ENCODE measurements at regions not wholly inside any gene's neighbourhood (a gene's known extent, or its start where the extent isn't known, plus 50 kb on each side); places are given as distances from the start of the nearest gene placed in this dataset.

GRCh38 chr5:115396688-115397087 lies 100.2 kb upstream of the CCDC112 start:
- DNase-seq: no peak
- Histone ChIP-seq H3K27ac (no peak overlapping the region), H3K4me1 (peaks cover 0 to 3% (median 0%) of the 10 kb centered on the region in 4 donors), H3K9me3 (no peaks in the 10 kb centered on the region), H3K4me3 (no peak overlapping the region), H3K36me3 (no peaks in the 10 kb centered on the region), H3K27me3 (no peaks in the 10 kb centered on the region)
- WGBS, 2 donors (ENCODE audit: low coverage in 1 of 2): 80 to 88% methylated on average over 2 of the region's 2 CpGs
- no peak for TF ChIP-seq EP300 (IDR thresholded peaks at IDR 0.05; ENCODE audit: low read depth)
- no peak for TF ChIP-seq POLR2AphosphoS5 (IDR thresholded peaks at IDR 0.05)
- TF ChIP-seq POLR2A (IDR thresholded peaks at IDR 0.05): no peak
- intact Hi-C loops (cut with DNase I; ENCODE audit: low total_unique reads): no loop called here
- in situ Hi-C loops (cut with MboI; ENCODE audit: low pct_ligation_motif_present in 1 of 4, low pct_unique_long_range_greater_than_20kb in 1 of 4, low sequenced_read_pairs in 3 of 4): no loop called here

- 54 to 58% methylated on average over 2 of the region's 2 CpGs for WGBS, 2 donors (ENCODE audit: low coverage in 1 of 2)
- Histone ChIP-seq H3K27me3 (no peaks in the 10 kb centered on the region), H3K36me3 (no peaks in the 10 kb centered on the region), H3K4me3 (no peak overlapping the region), H3K4me1 (peaks cover 0 to 3% (median 0%) of the 10 kb centered on the region in 4 donors), H3K9me3 (no peaks in the 10 kb centered on the region), H3K27ac (no peak overlapping the region)
- DNase-seq: no peak
- intact Hi-C loops (cut with DNase I; ENCODE audit: low total_unique reads) (no loop called here), in situ Hi-C loops (cut with MboI; ENCODE audit: low pct_ligation_motif_present in 1 of 4, low pct_unique_long_range_greater_than_20kb in 1 of 4, low sequenced_read_pairs in 3 of 4) (no loop called here)
- TF ChIP-seq POLR2AphosphoS5 (IDR thresholded peaks at IDR 0.05) (no peak), POLR2A (IDR thresholded peaks at IDR 0.05) (no peak), CTCF (IDR thresholded peaks at IDR 0.05) (no peak), EP300 (IDR thresholded peaks at IDR 0.05; ENCODE audit: low read depth) (no peak)
These were observed 99.6 kb upstream of the CCDC112 start for GRCh38 chr5:115396081-115396480.

DNA sequence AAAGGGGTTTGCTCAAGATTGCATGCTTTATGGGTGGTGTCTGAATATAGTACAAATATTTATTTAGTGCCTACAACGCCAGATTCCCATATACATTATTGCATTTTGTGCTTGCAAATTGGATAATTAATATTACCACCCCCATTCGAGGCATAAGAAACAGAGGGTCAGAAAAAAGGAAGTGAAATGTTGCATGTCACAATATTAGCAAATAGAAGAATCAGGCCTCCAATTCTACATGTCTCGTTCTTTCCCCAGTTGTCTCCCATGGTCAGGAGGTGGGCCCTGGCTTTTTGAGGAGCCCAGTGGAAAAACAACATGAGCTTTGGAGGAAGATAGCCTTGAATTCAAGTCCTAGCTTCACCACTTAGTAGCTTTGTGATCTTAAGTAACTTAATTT lies 98.1 kb upstream of the CCDC112 start:
- no peak for TF ChIP-seq POLR2AphosphoS5 (IDR thresholded peaks at IDR 0.05)
- TF ChIP-seq CTCF (IDR thresholded peaks at IDR 0.05): no peak
- TF ChIP-seq EP300 (IDR thresholded peaks at IDR 0.05; ENCODE audit: low read depth): no peak
- TF ChIP-seq POLR2A (IDR thresholded peaks at IDR 0.05): no peak
- H3K4me1 ChIP-seq: peaks cover 0 to 3% (median 0%) of the 10 kb centered on the region in 4 donors
- H3K36me3 ChIP-seq: no peaks in the 10 kb centered on the region
- H3K9me3 ChIP-seq: no peaks in the 10 kb centered on the region
- 77 to 79% methylated on average over 3 of the region's 3 CpGs for WGBS, 2 donors (ENCODE audit: low coverage in 1 of 2)
- intact Hi-C loops (cut with DNase I; ENCODE audit: low total_unique reads) (no loop called here), in situ Hi-C loops (cut with MboI; ENCODE audit: low pct_ligation_motif_present in 1 of 4, low pct_unique_long_range_greater_than_20kb in 1 of 4, low sequenced_read_pairs in 3 of 4) (no loop called here)
- DNase-seq: no peak
- no peak overlapping the region for H3K4me3 ChIP-seq
- H3K27me3 ChIP-seq: no peaks in the 10 kb centered on the region
- no peak overlapping the region for H3K27ac ChIP-seq

GRCh38 chr5:115393239-115393638 lies 96.8 kb upstream of the CCDC112 start:
- intact Hi-C loops (cut with DNase I; ENCODE audit: low total_unique reads): no loop called here
- Histone ChIP-seq H3K27me3 (no peaks in the 10 kb centered on the region), H3K9me3 (no peaks in the 10 kb centered on the region), H3K4me3 (no peak overlapping the region), H3K27ac (no peak overlapping the region), H3K4me1 (peaks cover 0 to 3% (median 0%) of the 10 kb centered on the region in 4 donors), H3K36me3 (no peaks in the 10 kb centered on the region)
- in situ Hi-C loops (cut with MboI; ENCODE audit: low pct_ligation_motif_present in 1 of 4, low pct_unique_long_range_greater_than_20kb in 1 of 4, low sequenced_read_pairs in 3 of 4): no loop called here
- TF ChIP-seq POLR2AphosphoS5 (IDR thresholded peaks at IDR 0.05): no peak
- no peak for TF ChIP-seq EP300 (IDR thresholded peaks at IDR 0.05; ENCODE audit: low read depth)
- TF ChIP-seq POLR2A (IDR thresholded peaks at IDR 0.05): no peak
- no peak for TF ChIP-seq CTCF (IDR thresholded peaks at IDR 0.05)
- no peak for DNase-seq
- 74% methylated on average over 3 of the region's 4 CpGs; no CpG with 5 or more reads in 1 of the 2 donors for WGBS, 2 donors (ENCODE audit: low coverage in 1 of 2)

DNA sequence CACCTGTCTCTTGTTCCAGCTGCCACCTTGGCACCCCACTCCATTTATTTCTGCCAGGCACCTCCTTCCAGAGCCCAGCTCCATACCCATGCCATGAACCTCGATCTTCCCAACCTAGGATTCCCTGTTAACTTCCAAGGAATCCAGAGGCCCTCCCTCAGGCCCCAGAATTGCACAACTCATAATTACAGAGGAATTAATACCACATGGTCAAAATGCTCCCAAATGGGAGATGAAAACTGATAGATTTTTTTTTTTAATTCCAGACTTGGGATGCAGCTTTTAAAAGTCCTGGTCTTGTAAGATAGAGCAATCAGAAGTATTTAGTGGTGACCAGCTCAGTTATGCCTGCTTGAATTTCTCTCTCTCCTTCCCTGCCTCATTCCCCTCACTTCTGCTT lies 96.2 kb upstream of the CCDC112 start:
- no peaks in the 10 kb centered on the region for H3K9me3 ChIP-seq
- intact Hi-C loops (cut with DNase I; ENCODE audit: low total_unique reads) (no loop called here), in situ Hi-C loops (cut with MboI; ENCODE audit: low pct_ligation_motif_present in 1 of 4, low pct_unique_long_range_greater_than_20kb in 1 of 4, low sequenced_read_pairs in 3 of 4) (no loop called here)
- 72% methylated on average over 1 of the region's 1 CpG; no CpG with 5 or more reads in 1 of the 2 donors for WGBS, 2 donors (ENCODE audit: low coverage in 1 of 2)
- DNase-seq: no peak
- no peaks in the 10 kb centered on the region for H3K36me3 ChIP-seq
- no peak for TF ChIP-seq POLR2A (IDR thresholded peaks at IDR 0.05)
- no peak for TF ChIP-seq POLR2AphosphoS5 (IDR thresholded peaks at IDR 0.05)
- TF ChIP-seq CTCF (IDR thresholded peaks at IDR 0.05): no peak
- TF ChIP-seq EP300 (IDR thresholded peaks at IDR 0.05; ENCODE audit: low read depth): no peak
- H3K4me3 ChIP-seq: no peak overlapping the region
- peaks cover 0 to 3% (median 0%) of the 10 kb centered on the region in 4 donors for H3K4me1 ChIP-seq
- H3K27me3 ChIP-seq: no peaks in the 10 kb centered on the region
- no peak overlapping the region for H3K27ac ChIP-seq

All from transverse colon (tissue), 4 donors.